ENCODE measurements at regions not wholly inside any gene's neighbourhood (a gene's known extent, or its start where the extent isn't known, plus 50 kb on each side); places are given as distances from the start of the nearest gene placed in this dataset.
"Not testable (repeated sequence)": the region's sequence is repeated elsewhere in the genome, so short reads cannot be mapped to it uniquely, and the experiment has no call there.

- not testable (repeated sequence) for TF ChIP-seq EZH2phosphoT487 (conservative IDR thresholded peaks at IDR 0.05; ENCODE audit: low read length); CTCF (IDR thresholded peaks at IDR 0.05; ENCODE audit: insufficient read depth, low read length, poor library complexity, severe bottlenecking)
These were observed 132.9 kb downstream of the FAM72B start for GRCh38 chr1:121051161-121051790.
